ENCODE measurements at regions not wholly inside any gene's neighbourhood (a gene's known extent, or its start where the extent isn't known, plus 50 kb on each side); places are given as distances from the start of the nearest gene placed in this dataset.

DNA sequence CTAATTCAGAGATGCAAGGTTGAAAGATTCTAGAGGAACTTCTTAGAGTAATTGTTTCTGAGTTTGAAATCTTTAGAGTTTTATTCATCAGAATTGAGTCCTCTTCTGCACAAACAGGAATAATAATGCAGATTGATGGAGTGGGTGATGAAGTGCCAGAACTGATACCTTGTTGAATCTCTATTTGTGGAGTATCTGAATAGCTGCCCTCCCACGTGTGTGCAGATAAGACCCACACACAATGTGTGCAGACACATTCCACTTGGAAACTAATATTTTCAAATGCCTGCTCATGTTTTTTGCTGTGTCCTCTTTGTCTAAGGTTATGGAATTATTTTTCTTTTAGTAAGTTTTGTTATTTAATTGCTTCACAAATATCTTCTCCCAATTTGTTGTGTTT lies 1167.8 kb upstream of the MAP3K7 start:
- no peak for TF ChIP-seq POLR2A (IDR thresholded peaks at IDR 0.05)
- TF ChIP-seq, protein P1, sequence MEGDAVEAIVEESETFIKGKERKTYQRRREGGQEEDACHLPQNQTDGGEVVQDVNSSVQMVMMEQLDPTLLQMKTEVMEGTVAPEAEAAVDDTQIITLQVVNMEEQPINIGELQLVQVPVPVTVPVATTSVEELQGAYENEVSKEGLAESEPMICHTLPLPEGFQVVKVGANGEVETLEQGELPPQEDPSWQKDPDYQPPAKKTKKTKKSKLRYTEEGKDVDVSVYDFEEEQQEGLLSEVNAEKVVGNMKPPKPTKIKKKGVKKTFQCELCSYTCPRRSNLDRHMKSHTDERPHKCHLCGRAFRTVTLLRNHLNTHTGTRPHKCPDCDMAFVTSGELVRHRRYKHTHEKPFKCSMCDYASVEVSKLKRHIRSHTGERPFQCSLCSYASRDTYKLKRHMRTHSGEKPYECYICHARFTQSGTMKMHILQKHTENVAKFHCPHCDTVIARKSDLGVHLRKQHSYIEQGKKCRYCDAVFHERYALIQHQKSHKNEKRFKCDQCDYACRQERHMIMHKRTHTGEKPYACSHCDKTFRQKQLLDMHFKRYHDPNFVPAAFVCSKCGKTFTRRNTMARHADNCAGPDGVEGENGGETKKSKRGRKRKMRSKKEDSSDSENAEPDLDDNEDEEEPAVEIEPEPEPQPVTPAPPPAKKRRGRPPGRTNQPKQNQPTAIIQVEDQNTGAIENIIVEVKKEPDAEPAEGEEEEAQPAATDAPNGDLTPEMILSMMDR (IDR thresholded peaks at IDR 0.05) = no peak
